Choroid plexus epithelial cell (primary cell): ENCODE measurements at regions not wholly inside any gene's neighbourhood (a gene's known extent, or its start where the extent isn't known, plus 50 kb on each side); places are given as distances from the start of the nearest gene placed in this dataset.

Experiments
- DNase-seq: peaks from one replicate; pipeline ENCODE4 v3.0.0-alpha.2; 2010; ENCODE audit warnings: low read depth
- H3K4me3 ChIP-seq: 2 replicates; pipeline ENCODE4 v1.5.1; 2011; ENCODE audit warnings: low read depth, mild to moderate bottlenecking, control low read depth, low read length, moderate library complexity
- CTCF ChIP-seq: conservative IDR thresholded peaks from 2 replicates; pipeline ENCODE4 v1.5.1; 2011; ENCODE audit warnings: low read depth, mild to moderate bottlenecking, control low read depth, inconsistent platforms, low read length, moderate library complexity

- TF ChIP-seq CTCF = no peak
- H3K4me3 ChIP-seq = no peak overlapping the region
- peak; percentile 66 for DNase-seq
These were observed 54.9 kb upstream of the SACS start for GRCh38 chr13:23488442-23488841.

- no peak overlapping the region for H3K4me3 ChIP-seq
- DNase-seq = no peak
- no peak for TF ChIP-seq CTCF
These were observed 62.8 kb upstream of the SACS start for GRCh38 chr13:23496255-23496654.

- TF ChIP-seq CTCF = no peak
- no peak overlapping the region for H3K4me3 ChIP-seq
- peak; percentile 28 for DNase-seq
These were observed 63.7 kb upstream of the SACS start for GRCh38 chr13:23497191-23497590.

GRCh38 chr13:23500849-23501248 is 67.3 kb upstream of the SACS start:
- TF ChIP-seq CTCF = no peak
- no peak overlapping the region for H3K4me3 ChIP-seq
- peak; percentile 83 for DNase-seq

- DNase-seq = no peak
- no peak for TF ChIP-seq CTCF
- no peak overlapping the region for H3K4me3 ChIP-seq
These were observed 66.0 kb upstream of the TNFRSF19 start for GRCh38 chr13:23504180-23504579.

- peak; percentile 51 for DNase-seq
- no peak for TF ChIP-seq CTCF
- H3K4me3 ChIP-seq = peak overlapping the region; percentile 3
These were observed 65.2 kb upstream of the TNFRSF19 start for GRCh38 chr13:23505007-23505406.

GRCh38 chr13:23506071-23506806 is 64.0 kb upstream of the TNFRSF19 start:
- H3K4me3 ChIP-seq = no peak overlapping the region
- no peak for TF ChIP-seq CTCF
- DNase-seq = no peak
